Gastrocnemius medialis (tissue), 4 donors: ENCODE measurements at regions not wholly inside any gene's neighbourhood (a gene's known extent, or its start where the extent isn't known, plus 50 kb on each side); places are given as distances from the start of the nearest gene placed in this dataset.

ENCODE experiments used
- ATAC-seq, 2 donors: fragments of 150-250 bp; one replicate each; pipeline ENCODE4 v1.9.1; 2016
- DNase-seq, 2 donors: peaks; one replicate each; pipeline ENCODE4 v3.0.0-alpha.2; 2019
- H3K27ac ChIP-seq, 4 donors: fragments of 200-600 bp; sonication (generic); 1 replicate in 1 of 4; 2 replicates in 3 of 4; pipeline ENCODE4 v1.5.1; 2016 to 2018; ENCODE audit warnings: mild to moderate bottlenecking in 2 of 4, moderate library complexity in 1 of 4
- H3K27me3 ChIP-seq, 3 donors: fragments of 200-600 bp; sonication (generic) in 2 of 3; 1 replicate in 1 of 3; 2 replicates in 2 of 3; pipeline versions ENCODE4 v1.5.1 to v1.6.0; 2016 to 2019; ENCODE audit warnings: mild to moderate bottlenecking in 1 of 3, moderate library complexity in 1 of 3
- H3K36me3 ChIP-seq, 2 donors: fragments of 200-600 bp; sonication (generic) in 1 of 2; one replicate each; pipeline ENCODE4 v1.5.1; 2017 to 2018
- H3K4me1 ChIP-seq, 2 donors: fragments of 200-600 bp; sonication (generic) in 1 of 2; one replicate each; pipeline ENCODE4 v1.5.1; 2016 to 2017; ENCODE audit warnings: mild to moderate bottlenecking in 2 of 2
- H3K4me3 ChIP-seq, 4 donors: fragments of 200-600 bp; sonication (generic) in 3 of 4; 1 replicate in 1 of 4; 2 replicates in 3 of 4; pipeline ENCODE4 v1.5.1; 2016 to 2019; ENCODE audit warnings: mild to moderate bottlenecking in 2 of 4
- H3K9me3 ChIP-seq, 3 donors: fragments of 200-600 bp; sonication (generic) in 2 of 3; 1 replicate in 1 of 3; 2 replicates in 2 of 3; pipeline ENCODE4 v1.5.1; 2016 to 2019
- POLR2A ChIP-seq, 2 donors: fragments of 450-650 bp; IDR thresholded peaks; one replicate each; pipeline ENCODE4 v1.6.1; 2017; ENCODE audit warnings: antibody characterized with exemption in 2 of 2, mild to moderate bottlenecking in 2 of 2, moderate library complexity in 2 of 2
- in situ Hi-C, 4 donors: fragments of 200-750 bp; cut with MboI; loops; one replicate each; pipeline versions ENCODE4 v1.15.0 to v1.8.0; 2017; ENCODE audit warnings: low sequenced_read_pairs in 4 of 4
- intact Hi-C: fragments of 100-400 bp; cut with DNase I; formaldehyde crosslinking; loops from one replicate; pipeline ENCODE4 v1.15.1; 2023; ENCODE audit warnings: low total_unique reads
- TF ChIP-seq, protein P1 (sequence below), 5 experiments: fragments of 450-650 bp in 3 of 5; fragments of 200-600 bp in 2 of 5; sonication (generic) in 2 of 5; IDR thresholded peaks in 4 of 5; conservative IDR thresholded peaks in 1 of 5; 1 replicate in 4 of 5; 2 replicates in 1 of 5; pipeline ENCODE4 v1.5.1; 2016 to 2019; ENCODE audit warnings: antibody characterized with exemption in 5 of 5, mild to moderate bottlenecking in 3 of 5, moderate library complexity in 3 of 5

DNA sequence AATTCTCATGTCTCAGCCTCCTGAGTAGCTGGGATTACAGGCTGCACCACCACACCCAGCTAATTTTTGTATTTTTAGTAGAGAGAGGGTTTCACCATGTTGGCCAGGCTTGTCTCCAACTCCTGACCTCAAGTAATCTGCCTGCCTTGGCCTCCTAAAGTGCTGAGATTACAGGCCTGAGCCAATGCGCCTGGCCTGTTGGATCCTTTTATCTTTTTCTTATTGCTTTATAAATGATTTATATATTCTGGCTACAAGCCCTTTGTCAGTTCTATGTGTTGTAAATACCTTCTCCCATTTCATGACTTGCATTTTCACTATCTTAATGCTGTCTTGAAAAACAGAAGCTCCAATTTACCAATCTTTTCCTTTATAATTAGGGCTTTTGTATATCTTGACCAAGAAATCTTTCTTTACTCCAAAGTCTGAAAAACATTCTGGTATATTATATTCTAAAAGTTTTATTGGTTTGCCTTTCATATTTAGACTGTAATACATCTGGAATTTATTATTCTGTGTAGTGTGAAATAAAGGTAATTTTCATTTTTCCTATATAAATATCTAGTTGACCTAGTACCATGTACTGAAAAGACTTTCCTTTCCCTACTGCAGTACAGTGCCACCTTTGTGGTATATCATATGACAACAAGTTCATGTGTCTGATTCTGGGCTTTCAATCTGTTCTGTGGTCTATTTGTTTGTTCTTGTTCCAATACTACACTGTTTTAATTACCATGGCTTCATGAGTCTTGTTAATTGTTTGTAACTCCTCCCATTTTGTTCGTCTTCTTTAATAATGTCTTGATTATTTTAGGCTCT, 52.9 kb upstream of the RNU6-1 start:
- ATAC-seq, result peak; percentile 86 to 89

DNA sequence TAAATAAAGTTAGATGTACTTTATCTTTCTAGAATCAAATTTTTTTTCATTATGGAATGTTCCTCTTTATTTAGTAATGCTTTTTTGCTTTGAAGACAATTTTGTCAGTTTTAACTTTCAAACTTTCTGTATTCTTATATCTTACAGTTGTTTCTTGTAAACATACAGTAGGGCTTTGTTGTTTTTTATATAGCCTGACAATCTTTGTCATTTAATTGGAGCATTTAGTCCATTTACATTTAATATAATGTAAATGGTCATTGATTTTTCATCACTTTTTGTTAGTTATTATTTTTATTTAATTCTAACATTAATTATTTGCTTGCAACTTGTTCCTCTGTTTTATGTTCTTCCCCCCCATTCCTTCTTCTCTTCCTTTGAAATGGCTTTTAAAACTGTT, 55.4 kb upstream of the RNU6-1 start:
- no peak overlapping the region for H3K27ac ChIP-seq
- no peaks in the 10 kb centered on the region for H3K36me3 ChIP-seq
- H3K27me3 ChIP-seq, result no peaks in the 10 kb centered on the region
- ATAC-seq (no peak), DNase-seq (no peak)
- no peaks in the 10 kb centered on the region for H3K9me3 ChIP-seq
- TF ChIP-seq, protein P1, sequence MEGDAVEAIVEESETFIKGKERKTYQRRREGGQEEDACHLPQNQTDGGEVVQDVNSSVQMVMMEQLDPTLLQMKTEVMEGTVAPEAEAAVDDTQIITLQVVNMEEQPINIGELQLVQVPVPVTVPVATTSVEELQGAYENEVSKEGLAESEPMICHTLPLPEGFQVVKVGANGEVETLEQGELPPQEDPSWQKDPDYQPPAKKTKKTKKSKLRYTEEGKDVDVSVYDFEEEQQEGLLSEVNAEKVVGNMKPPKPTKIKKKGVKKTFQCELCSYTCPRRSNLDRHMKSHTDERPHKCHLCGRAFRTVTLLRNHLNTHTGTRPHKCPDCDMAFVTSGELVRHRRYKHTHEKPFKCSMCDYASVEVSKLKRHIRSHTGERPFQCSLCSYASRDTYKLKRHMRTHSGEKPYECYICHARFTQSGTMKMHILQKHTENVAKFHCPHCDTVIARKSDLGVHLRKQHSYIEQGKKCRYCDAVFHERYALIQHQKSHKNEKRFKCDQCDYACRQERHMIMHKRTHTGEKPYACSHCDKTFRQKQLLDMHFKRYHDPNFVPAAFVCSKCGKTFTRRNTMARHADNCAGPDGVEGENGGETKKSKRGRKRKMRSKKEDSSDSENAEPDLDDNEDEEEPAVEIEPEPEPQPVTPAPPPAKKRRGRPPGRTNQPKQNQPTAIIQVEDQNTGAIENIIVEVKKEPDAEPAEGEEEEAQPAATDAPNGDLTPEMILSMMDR (IDR thresholded peaks at IDR 0.05 in 4 of 5, conservative IDR thresholded peaks at IDR 0.05 in 1 of 5), result no peak
- TF ChIP-seq POLR2A (IDR thresholded peaks at IDR 0.05), result no peak
- intact Hi-C loops (no loop called here), in situ Hi-C loops (no loop called here)
- H3K4me3 ChIP-seq, result no peak overlapping the region
- peaks cover 3 to 17% of the 10 kb centered on the region in 2 donors for H3K4me1 ChIP-seq

More for the DNA sequence above, 52.9 kb upstream of the RNU6-1 start:
- Histone ChIP-seq H3K4me1 (peaks cover 3 to 17% of the 10 kb centered on the region in 2 donors), H3K36me3 (no peaks in the 10 kb centered on the region), H3K27ac (peak overlapping the region in 3 of 4 donors; percentile 15 to 78 (median 50)), H3K4me3 (no peak overlapping the region), H3K27me3 (no peaks in the 10 kb centered on the region), H3K9me3 (no peaks in the 10 kb centered on the region)
- intact Hi-C loops (no loop called here), in situ Hi-C loops (no loop called here)
- TF ChIP-seq POLR2A (IDR thresholded peaks at IDR 0.05), result no peak
- TF ChIP-seq, protein P1 (IDR thresholded peaks at IDR 0.05 in 4 of 5, conservative IDR thresholded peaks at IDR 0.05 in 1 of 5), result no peak
- peak; percentile 18 to 69 for DNase-seq

DNA sequence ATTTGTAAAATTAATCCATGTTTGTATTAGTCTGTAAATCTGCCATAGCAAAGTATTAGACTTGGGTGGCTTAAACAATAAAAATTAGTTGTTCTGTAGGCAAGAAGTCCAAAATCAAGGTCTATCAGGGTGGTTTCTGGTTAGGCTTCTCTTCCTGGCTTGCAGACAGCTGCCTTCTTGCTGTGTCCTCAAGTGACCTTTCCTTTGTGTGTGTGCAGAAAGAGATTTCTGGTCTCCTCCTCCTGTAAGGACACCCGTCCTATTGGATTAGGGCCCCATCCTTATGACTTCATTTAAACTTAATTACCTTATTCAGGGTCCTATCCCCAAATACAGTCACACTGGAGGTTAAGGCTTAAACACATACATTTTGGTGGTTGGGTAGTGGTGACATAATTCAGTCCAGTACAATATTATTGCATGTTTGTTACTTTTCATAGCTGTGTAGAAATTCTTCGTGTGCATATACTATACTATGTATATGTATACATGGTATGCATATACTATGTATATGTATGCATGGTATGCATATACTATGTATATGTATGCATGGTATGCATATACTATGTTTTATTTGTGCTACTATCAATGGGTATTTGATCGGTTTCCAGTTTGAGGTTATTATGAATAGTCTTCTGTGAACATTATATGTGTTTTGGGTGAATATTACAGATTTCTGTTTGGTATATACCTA, 57.9 kb upstream of the RNU6-1 start:
- Histone ChIP-seq H3K4me1 (peaks cover 0 to 10% of the 10 kb centered on the region in 2 donors), H3K27ac (no peak overlapping the region), H3K9me3 (no peaks in the 10 kb centered on the region), H3K4me3 (no peak overlapping the region), H3K36me3 (no peaks in the 10 kb centered on the region), H3K27me3 (no peaks in the 10 kb centered on the region)
- intact Hi-C loops, result no loop called here
- ATAC-seq, result no peak
- DNase-seq, result no peak
- no peak for TF ChIP-seq POLR2A (IDR thresholded peaks at IDR 0.05)
- TF ChIP-seq, protein P1 (IDR thresholded peaks at IDR 0.05 in 4 of 5, conservative IDR thresholded peaks at IDR 0.05 in 1 of 5), result no peak
- in situ Hi-C loops, result no loop called here

DNA sequence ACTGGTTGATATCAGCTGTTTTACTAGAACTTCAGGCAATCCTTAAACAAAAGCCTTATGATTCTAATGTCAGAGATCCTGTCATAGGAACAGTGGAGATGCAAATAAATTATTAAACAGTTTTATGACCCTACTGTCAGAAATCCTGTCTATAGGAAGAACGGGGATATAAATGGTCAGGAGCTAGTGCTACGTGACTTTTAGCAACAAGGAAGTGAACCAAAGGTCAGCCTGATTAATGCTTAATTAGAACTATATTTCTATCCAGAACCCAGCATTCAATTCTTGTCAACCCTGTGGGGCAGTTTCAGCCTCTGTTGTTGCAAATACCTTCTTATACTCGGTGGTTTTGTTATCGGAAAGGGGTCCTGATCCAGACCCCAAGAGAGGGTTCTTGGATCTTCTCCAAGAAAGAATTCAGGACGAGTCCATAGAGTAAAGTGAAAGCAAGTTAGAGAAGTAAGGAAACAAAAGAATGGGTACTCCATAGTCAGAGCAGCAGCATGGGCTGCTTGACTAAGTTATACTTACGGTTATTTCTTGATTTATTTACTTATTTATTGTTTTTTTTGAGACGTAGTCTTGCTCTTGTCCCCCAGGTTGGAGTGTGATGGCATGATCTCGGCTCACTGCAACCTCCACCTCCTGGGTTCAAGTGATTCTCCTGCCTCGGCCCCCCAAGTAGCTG, 59.9 kb upstream of the RNU6-1 start:
- Histone ChIP-seq H3K27me3 (no peaks in the 10 kb centered on the region), H3K4me1 (peaks cover 0 to 5% of the 10 kb centered on the region in 2 donors), H3K36me3 (no peaks in the 10 kb centered on the region), H3K4me3 (no peak overlapping the region), H3K27ac (no peak overlapping the region), H3K9me3 (no peaks in the 10 kb centered on the region)
- in situ Hi-C loops, result no loop called here
- TF ChIP-seq, protein P1 (IDR thresholded peaks at IDR 0.05 in 4 of 5, conservative IDR thresholded peaks at IDR 0.05 in 1 of 5), result no peak
- TF ChIP-seq POLR2A (IDR thresholded peaks at IDR 0.05), result no peak
- no peak for DNase-seq
- no peak for ATAC-seq
- intact Hi-C loops, result no loop called here
